Mesenchymal stem cell (in vitro differentiated cells and primary cell): ENCODE measurements at regions not wholly inside any gene's neighbourhood (a gene's known extent, or its start where the extent isn't known, plus 50 kb on each side); places are given as distances from the start of the nearest gene placed in this dataset.

Source experiments
- DNase-seq: peaks from one replicate; pipeline ENCODE4 v3.0.0-alpha.2; 2013
- H2AFZ ChIP-seq: one replicate; pipeline ENCODE4 v1.6.1; 2013; ENCODE audit warnings: low read depth, mild to moderate bottlenecking, control low read depth, inconsistent platforms, low read length, moderate library complexity
- H2AK5ac ChIP-seq: 2 replicates; pipeline ENCODE4 v1.6.1; 2013; ENCODE audit warnings: low read length, moderate library complexity, mild to moderate bottlenecking, inconsistent platforms; ENCODE audit not compliant: severe bottlenecking
- H2BK120ac ChIP-seq: one replicate; pipeline ENCODE4 v1.6.1; 2013; ENCODE audit warnings: low read depth, mild to moderate bottlenecking, inconsistent platforms, low read length, moderate library complexity
- H2BK12ac ChIP-seq, 2 experiments: one replicate each; pipeline ENCODE4 v1.6.1; 2013; ENCODE audit warnings: inconsistent platforms in 2 of 2, low read length in 2 of 2, mild to moderate bottlenecking in 2 of 2, moderate library complexity in 2 of 2, control low read depth in 1 of 2
- H2BK15ac ChIP-seq: one replicate; pipeline ENCODE4 v1.6.1; 2013; ENCODE audit warnings: mild to moderate bottlenecking, low read depth, inconsistent platforms; ENCODE audit not compliant: poor library complexity, severe bottlenecking
- H2BK5ac ChIP-seq: 2 replicates; pipeline ENCODE4 v1.6.1; 2013; ENCODE audit warnings: low read depth, mild to moderate bottlenecking, low read length, control low read depth, inconsistent platforms; ENCODE audit not compliant: poor library complexity, severe bottlenecking
- H3K14ac ChIP-seq, 2 experiments: one replicate each; pipeline ENCODE4 v1.6.1; 2013; ENCODE audit warnings: inconsistent platforms in 2 of 2, low read length in 2 of 2, control low read depth in 1 of 2, mild to moderate bottlenecking in 1 of 2, moderate library complexity in 1 of 2
- H3K18ac ChIP-seq, 2 experiments: one replicate each; pipeline ENCODE4 v1.6.1; 2013; ENCODE audit warnings: inconsistent platforms in 2 of 2, low read length in 2 of 2, control low read depth in 1 of 2, low read depth in 1 of 2, mild to moderate bottlenecking in 1 of 2
- H3K23ac ChIP-seq, 2 experiments: one replicate each; pipeline ENCODE4 v1.6.1; 2013; ENCODE audit warnings: inconsistent platforms in 2 of 2, low read length in 2 of 2, mild to moderate bottlenecking in 2 of 2, moderate library complexity in 2 of 2, control low read depth in 1 of 2
- H3K27ac ChIP-seq: 2 replicates; pipeline ENCODE4 v1.5.1; 2013; ENCODE audit warnings: mild to moderate bottlenecking, moderate library complexity, low read length, control low read depth, inconsistent platforms; ENCODE audit not compliant: poor library complexity, severe bottlenecking
- H3K27me3 ChIP-seq, 2 experiments: 2 replicates each; pipeline versions ENCODE4 v1.6.1 to v1.7.0; 2013; ENCODE audit warnings: low read length in 2 of 2, mild to moderate bottlenecking in 2 of 2, moderate library complexity in 2 of 2, control low read depth in 1 of 2, inconsistent platforms in 1 of 2; ENCODE audit not compliant: control insufficient read depth in 1 of 2, insufficient read depth in 1 of 2
- H3K36me3 ChIP-seq, 2 experiments: 2 replicates each; pipeline versions ENCODE4 v1.6.1 to v1.7.0; 2013; ENCODE audit warnings: low read length in 2 of 2, control low read depth in 1 of 2, inconsistent platforms in 1 of 2, low read depth in 1 of 2, mild to moderate bottlenecking in 1 of 2; ENCODE audit not compliant: insufficient read depth in 2 of 2, control insufficient read depth in 1 of 2
- H3K4ac ChIP-seq, 2 experiments: one replicate each; pipeline ENCODE4 v1.6.1; 2013; ENCODE audit warnings: inconsistent platforms in 2 of 2, low read length in 2 of 2, mild to moderate bottlenecking in 2 of 2, moderate library complexity in 2 of 2, control low read depth in 1 of 2, low read depth in 1 of 2
- H3K4me1 ChIP-seq: 2 replicates; pipeline ENCODE4 v1.6.1; 2013; ENCODE audit warnings: low read depth, low read length, control low read depth; ENCODE audit not compliant: control insufficient read depth, insufficient read depth
- H3K4me2 ChIP-seq: 2 replicates; pipeline ENCODE4 v1.6.1; 2013; ENCODE audit warnings: low read length, mild to moderate bottlenecking, inconsistent platforms; ENCODE audit not compliant: poor library complexity, severe bottlenecking
- H3K4me3 ChIP-seq, 2 experiments: 2 replicates each; pipeline versions ENCODE4 v1.5.1 to v1.7.0; 2013; ENCODE audit warnings: low read length in 2 of 2, mild to moderate bottlenecking in 2 of 2, control low read depth in 1 of 2, low read depth in 1 of 2; ENCODE audit not compliant: insufficient read depth in 1 of 2
- H3K79me1 ChIP-seq: replicated peaks from 2 replicates; pipeline ENCODE4 v1.6.1; 2013; ENCODE audit warnings: mild to moderate bottlenecking, control low read depth, low read length, inconsistent platforms; ENCODE audit not compliant: poor library complexity, severe bottlenecking
- H3K9ac ChIP-seq: 2 replicates; pipeline ENCODE4 v1.7.0; 2013; ENCODE audit warnings: mild to moderate bottlenecking, low read length, moderate library complexity
- H3K9me3 ChIP-seq: 2 replicates; pipeline ENCODE4 v1.7.0; 2013; ENCODE audit warnings: mild to moderate bottlenecking, low read length; ENCODE audit not compliant: control insufficient read depth
- H4K8ac ChIP-seq: one replicate; pipeline ENCODE4 v1.6.1; 2013; ENCODE audit warnings: inconsistent platforms, mild to moderate bottlenecking, low read length, moderate library complexity
- H4K91ac ChIP-seq: one replicate; pipeline ENCODE4 v1.6.1; 2013; ENCODE audit warnings: mild to moderate bottlenecking, low read length, inconsistent platforms
- WGBS: methylation state at CpG from one replicate; pipeline ENCODE4 v1.1.7; 2013; ENCODE audit warnings: mixed read lengths; 5-methylcytosine and 5-hydroxymethylcytosine counted together

DNA sequence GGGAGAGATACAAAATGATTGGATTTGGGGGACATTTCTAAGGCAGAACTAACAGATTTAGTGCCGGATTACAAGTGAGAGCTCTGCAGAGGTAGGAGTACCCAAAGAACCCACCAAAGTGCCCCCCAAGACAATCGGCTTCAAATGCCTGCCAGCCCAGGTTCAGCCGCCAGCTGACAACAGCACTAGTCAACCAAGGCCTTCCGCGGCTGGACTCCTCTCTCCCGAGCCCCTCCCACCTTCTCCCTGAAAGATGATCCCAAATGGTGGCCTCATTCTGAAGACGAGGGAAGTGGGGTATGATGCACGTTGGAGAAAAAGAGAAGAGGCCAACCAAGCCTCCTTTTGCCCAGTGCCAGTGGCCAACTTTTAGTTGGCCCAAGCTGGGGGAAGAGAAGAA lies 210.4 kb upstream of the SLC30A5 start:
- Histone ChIP-seq H4K91ac (no peak overlapping the region), H2AFZ (no peak overlapping the region)
- 82% methylated on average over 8 of the region's 8 CpGs for WGBS

DNA sequence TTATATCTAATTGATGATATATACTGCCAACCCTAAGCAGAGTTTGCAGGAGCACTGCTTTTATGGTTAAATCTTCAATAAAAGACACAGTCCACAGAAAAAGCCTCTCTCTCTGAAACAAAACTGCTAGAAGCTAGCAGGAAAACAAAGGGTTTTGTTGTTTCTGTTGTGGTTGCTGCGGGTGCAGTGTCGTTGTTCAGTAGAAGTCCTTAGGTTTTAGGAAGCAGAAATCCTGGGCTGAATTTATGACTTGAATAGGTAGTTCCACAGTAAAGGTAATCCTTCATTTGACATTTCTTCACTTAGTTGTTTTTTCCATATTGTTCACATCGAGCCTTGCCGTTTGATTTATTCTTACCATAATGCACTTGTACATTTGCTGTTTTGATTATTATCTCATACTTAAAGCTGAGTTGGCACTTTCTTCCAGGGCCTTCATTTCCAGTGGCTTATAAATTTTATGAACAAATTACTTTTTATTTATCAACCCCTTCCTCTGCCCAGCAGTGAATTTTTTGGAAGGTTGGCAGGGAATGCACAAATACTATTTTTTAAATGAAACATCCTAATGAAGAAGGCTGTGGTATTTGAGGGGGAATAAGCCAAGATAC lies 209.6 kb upstream of the SLC30A5 start:
- Histone ChIP-seq H3K79me1 (no peaks in the 10 kb centered on the region), H3K27ac (no peak overlapping the region), H3K4me2 (no peak overlapping the region), H3K14ac (no peak overlapping the region), H2BK12ac (no peak overlapping the region), H3K36me3 (no peaks in the 10 kb centered on the region), H2BK5ac (no peak overlapping the region), H4K8ac (no peak overlapping the region), H3K4me1 (no peaks in the 10 kb centered on the region), H4K91ac (no peak overlapping the region), H3K9me3 (no peaks in the 10 kb centered on the region), H2BK120ac (no peak overlapping the region), H3K18ac (no peak overlapping the region), H3K23ac (no peak overlapping the region), H3K27me3 (peaks cover 0 to 5% of the 10 kb centered on the region in 2 experiments), H3K4me3 (no peak overlapping the region), H3K4ac (no peak overlapping the region), H2BK15ac (no peak overlapping the region), H2AK5ac (no peak overlapping the region), H2AFZ (no peak overlapping the region), H3K9ac (no peak overlapping the region)
- DNase-seq: no peak
- 93% methylated on average over 2 of the region's 4 CpGs for WGBS

More for the DNA sequence above, 210.4 kb upstream of the SLC30A5 start:
- H3K4ac ChIP-seq: no peak overlapping the region
- H3K27ac ChIP-seq: no peak overlapping the region
- no peak overlapping the region for H2BK120ac ChIP-seq
- no peaks in the 10 kb centered on the region for H3K36me3 ChIP-seq
- H3K9ac ChIP-seq: no peak overlapping the region
- DNase-seq: no peak
- no peak overlapping the region for H2AK5ac ChIP-seq
- H3K14ac ChIP-seq: no peak overlapping the region
- no peaks in the 10 kb centered on the region for H3K9me3 ChIP-seq
- no peak overlapping the region for H3K23ac ChIP-seq
- H2BK15ac ChIP-seq: no peak overlapping the region
- no peak overlapping the region for H4K8ac ChIP-seq
- H2BK12ac ChIP-seq: no peak overlapping the region
- H3K4me3 ChIP-seq: no peak overlapping the region
- peaks cover 0 to 5% of the 10 kb centered on the region in 2 experiments for H3K27me3 ChIP-seq
- no peak overlapping the region for H2BK5ac ChIP-seq
- no peak overlapping the region for H3K4me2 ChIP-seq
- H3K79me1 ChIP-seq: no peaks in the 10 kb centered on the region
- H3K4me1 ChIP-seq: no peaks in the 10 kb centered on the region
- no peak overlapping the region for H3K18ac ChIP-seq

DNA sequence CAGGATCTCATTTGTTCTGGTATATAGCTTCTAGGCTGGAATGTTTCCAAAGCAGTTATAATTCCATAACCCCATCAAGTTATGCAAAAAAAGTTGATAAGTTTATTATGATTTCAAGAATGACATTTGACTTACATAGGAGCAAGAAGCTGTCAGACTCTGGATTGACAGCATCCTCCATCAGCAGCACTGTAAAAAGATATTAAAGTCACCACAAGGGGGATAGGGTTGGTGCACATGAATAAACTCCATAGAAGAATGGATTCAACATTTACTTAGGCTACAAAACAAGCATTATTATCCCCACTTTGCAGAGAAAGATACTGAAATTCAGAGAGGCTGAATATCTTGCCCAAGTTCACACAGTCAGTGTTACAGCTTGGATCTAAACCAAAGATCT lies 208.9 kb upstream of the SLC30A5 start:
- Histone ChIP-seq H3K9ac (no peak overlapping the region), H2BK5ac (no peak overlapping the region), H3K27ac (no peak overlapping the region), H3K4me1 (no peaks in the 10 kb centered on the region), H3K4me2 (no peak overlapping the region), H2BK120ac (no peak overlapping the region), H3K18ac (no peak overlapping the region), H3K9me3 (no peaks in the 10 kb centered on the region), H4K8ac (no peak overlapping the region), H3K79me1 (no peaks in the 10 kb centered on the region), H3K4ac (no peak overlapping the region), H4K91ac (no peak overlapping the region), H3K14ac (no peak overlapping the region), H2AFZ (no peak overlapping the region), H2BK12ac (no peak overlapping the region), H3K23ac (no peak overlapping the region), H3K36me3 (no peaks in the 10 kb centered on the region), H2AK5ac (no peak overlapping the region), H3K27me3 (peaks cover 0 to 5% of the 10 kb centered on the region in 2 experiments), H2BK15ac (no peak overlapping the region), H3K4me3 (no peak overlapping the region)
- DNase-seq: no peak

DNA sequence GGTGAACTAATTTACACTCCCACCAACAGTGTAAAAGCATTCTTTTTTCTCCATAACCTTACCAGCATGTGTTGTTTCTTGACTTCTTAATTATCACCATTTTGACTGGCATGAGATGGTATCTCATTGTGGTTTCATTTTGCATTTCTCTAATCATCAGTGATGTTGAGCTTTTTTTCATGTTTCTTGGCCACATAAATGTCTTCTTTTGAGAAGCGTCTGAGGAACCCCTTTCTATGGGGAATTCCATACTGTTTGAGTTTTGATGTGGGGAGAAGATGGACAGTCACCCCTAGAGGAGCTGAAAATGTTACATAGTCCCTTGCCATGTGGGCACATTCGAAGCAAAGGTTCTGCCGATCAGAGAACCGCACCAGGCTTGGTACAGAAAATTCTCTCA lies 207.0 kb upstream of the SLC30A5 start:
- H2AFZ ChIP-seq: no peak overlapping the region

More for the DNA sequence above, 207.0 kb upstream of the SLC30A5 start:
- Histone ChIP-seq H3K14ac (no peak overlapping the region), H4K91ac (no peak overlapping the region), H2BK12ac (no peak overlapping the region), H2BK5ac (no peak overlapping the region), H2BK15ac (no peak overlapping the region), H4K8ac (no peak overlapping the region), H3K79me1 (no peaks in the 10 kb centered on the region), H3K4me2 (no peak overlapping the region), H3K23ac (no peak overlapping the region), H3K9me3 (no peaks in the 10 kb centered on the region), H2BK120ac (no peak overlapping the region), H3K4me1 (no peaks in the 10 kb centered on the region), H3K4ac (no peak overlapping the region), H3K18ac (no peak overlapping the region), H3K36me3 (no peaks in the 10 kb centered on the region), H3K27ac (no peak overlapping the region), H3K4me3 (no peak overlapping the region), H2AK5ac (no peak overlapping the region), H3K27me3 (peaks cover 0 to 5% of the 10 kb centered on the region in 2 experiments), H3K9ac (no peak overlapping the region)
- 93% methylated on average over 4 of the region's 4 CpGs for WGBS
- no peak for DNase-seq
